Neural crest cell (in vitro differentiated cells): ENCODE measurements at regions not wholly inside any gene's neighbourhood (a gene's known extent, or its start where the extent isn't known, plus 50 kb on each side); places are given as distances from the start of the nearest gene placed in this dataset.

Experiments used
- DNase-seq: peaks from one replicate; pipeline ENCODE4 v3.0.0; 2021; ENCODE audit warnings: low read depth, mixed read lengths, low spot score
- H3K27ac Mint-ChIP-seq: one replicate; pipeline ENCODE4 v1.8.0; 2021; ENCODE audit warnings: mild to moderate bottlenecking, mixed read lengths; ENCODE audit not compliant: unreplicated experiment
- H3K27me3 Mint-ChIP-seq: 2 replicates; pipeline ENCODE4 v1.8.0; 2021; ENCODE audit warnings: low read depth, mild to moderate bottlenecking, mixed read lengths
- H3K36me3 Mint-ChIP-seq: 2 replicates; pipeline ENCODE4 v1.8.0; 2021; ENCODE audit warnings: low read depth, mild to moderate bottlenecking, mixed read lengths
- H3K4me1 Mint-ChIP-seq: 2 replicates; pipeline ENCODE4 v1.8.0; 2021; ENCODE audit warnings: mixed read lengths
- H3K4me3 Mint-ChIP-seq: one replicate; pipeline ENCODE4 v1.8.0; 2021; ENCODE audit warnings: mild to moderate bottlenecking, mixed read lengths
- H3K9me3 Mint-ChIP-seq: 2 replicates; pipeline ENCODE4 v1.8.0; 2021; ENCODE audit warnings: mixed read lengths
- TF ChIP-seq, protein P1 (sequence below): fragments of 200-600 bp; sonication (generic); conservative IDR thresholded peaks from 2 replicates; pipeline ENCODE4 v1.5.0; 2021; ENCODE audit warnings: antibody characterized with exemption, mild to moderate bottlenecking

DNA sequence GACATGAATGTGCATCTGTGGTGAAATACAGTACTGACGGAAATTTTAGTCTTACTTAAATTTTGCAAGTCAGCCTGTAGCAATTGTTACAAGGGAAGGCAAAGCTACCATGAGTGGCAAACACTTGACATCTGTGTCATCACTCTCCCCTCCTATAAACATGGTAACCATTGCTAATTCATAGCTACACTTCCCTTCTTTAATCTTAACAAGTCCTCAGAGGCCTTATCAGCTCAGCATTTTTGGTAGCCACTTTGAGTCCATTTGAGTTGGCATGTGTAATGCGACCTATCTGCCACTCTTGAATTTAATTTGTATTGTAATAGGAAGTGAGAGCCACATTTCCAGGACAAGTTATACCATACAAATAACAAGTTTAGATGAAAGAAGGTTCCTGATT, 218.1 kb downstream of the RMST start:
- TF ChIP-seq, protein P1, sequence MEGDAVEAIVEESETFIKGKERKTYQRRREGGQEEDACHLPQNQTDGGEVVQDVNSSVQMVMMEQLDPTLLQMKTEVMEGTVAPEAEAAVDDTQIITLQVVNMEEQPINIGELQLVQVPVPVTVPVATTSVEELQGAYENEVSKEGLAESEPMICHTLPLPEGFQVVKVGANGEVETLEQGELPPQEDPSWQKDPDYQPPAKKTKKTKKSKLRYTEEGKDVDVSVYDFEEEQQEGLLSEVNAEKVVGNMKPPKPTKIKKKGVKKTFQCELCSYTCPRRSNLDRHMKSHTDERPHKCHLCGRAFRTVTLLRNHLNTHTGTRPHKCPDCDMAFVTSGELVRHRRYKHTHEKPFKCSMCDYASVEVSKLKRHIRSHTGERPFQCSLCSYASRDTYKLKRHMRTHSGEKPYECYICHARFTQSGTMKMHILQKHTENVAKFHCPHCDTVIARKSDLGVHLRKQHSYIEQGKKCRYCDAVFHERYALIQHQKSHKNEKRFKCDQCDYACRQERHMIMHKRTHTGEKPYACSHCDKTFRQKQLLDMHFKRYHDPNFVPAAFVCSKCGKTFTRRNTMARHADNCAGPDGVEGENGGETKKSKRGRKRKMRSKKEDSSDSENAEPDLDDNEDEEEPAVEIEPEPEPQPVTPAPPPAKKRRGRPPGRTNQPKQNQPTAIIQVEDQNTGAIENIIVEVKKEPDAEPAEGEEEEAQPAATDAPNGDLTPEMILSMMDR, result no peak
- H3K27me3 Mint-ChIP-seq, result no peaks in the 10 kb centered on the region
- H3K36me3 Mint-ChIP-seq, result no peaks in the 10 kb centered on the region
- no peaks in the 10 kb centered on the region for H3K9me3 Mint-ChIP-seq
- no peaks in the 10 kb centered on the region for H3K4me1 Mint-ChIP-seq
- no peak for DNase-seq
- H3K27ac Mint-ChIP-seq, result no peak overlapping the region
- H3K4me3 Mint-ChIP-seq, result no peak overlapping the region

DNA sequence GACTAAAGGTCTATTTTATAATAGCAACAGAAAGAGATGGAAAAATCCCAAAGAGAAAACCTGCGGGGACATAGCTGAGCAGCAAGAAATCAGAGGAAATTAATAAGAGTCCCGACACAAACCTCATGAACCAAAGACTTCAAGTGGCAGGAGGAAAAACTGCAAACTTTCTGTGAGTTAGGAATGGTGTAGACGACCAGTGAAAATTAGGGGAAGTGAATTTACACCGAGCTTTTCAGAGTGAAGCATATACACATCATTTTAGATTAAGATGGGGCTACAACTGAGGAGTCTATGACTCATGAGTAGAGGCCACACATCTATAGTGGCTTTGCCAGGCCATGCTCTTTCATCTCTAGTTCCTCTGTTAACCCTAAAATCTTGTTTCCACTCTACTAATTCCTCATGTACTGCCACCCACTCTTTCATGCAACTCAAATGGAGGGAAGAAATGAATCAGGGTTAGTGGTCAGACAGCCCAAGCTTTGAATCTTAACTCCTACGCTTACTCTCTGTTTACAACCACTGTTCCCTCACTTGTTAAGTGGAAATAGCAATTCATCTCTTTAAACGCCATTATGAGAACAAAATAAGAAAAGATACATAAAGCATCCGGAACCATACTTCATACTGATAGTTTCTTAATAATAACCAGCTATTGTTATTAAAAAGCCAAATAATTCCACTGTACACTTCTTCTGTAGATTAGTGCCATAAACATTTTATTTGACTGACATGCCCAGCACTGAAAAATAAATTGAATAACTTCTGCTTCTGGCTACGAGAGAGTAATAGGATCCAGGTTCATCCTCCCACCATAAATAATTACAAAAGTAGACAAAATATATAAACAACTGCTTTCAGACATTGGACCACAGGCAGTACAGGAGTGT, 219.3 kb downstream of the RMST start:
- DNase-seq, result no peak
- no peaks in the 10 kb centered on the region for H3K27me3 Mint-ChIP-seq
- TF ChIP-seq, protein P1, result no peak
- no peaks in the 10 kb centered on the region for H3K4me1 Mint-ChIP-seq
- no peak overlapping the region for H3K4me3 Mint-ChIP-seq
- H3K36me3 Mint-ChIP-seq, result no peaks in the 10 kb centered on the region
- H3K27ac Mint-ChIP-seq, result no peak overlapping the region
- no peaks in the 10 kb centered on the region for H3K9me3 Mint-ChIP-seq

DNA sequence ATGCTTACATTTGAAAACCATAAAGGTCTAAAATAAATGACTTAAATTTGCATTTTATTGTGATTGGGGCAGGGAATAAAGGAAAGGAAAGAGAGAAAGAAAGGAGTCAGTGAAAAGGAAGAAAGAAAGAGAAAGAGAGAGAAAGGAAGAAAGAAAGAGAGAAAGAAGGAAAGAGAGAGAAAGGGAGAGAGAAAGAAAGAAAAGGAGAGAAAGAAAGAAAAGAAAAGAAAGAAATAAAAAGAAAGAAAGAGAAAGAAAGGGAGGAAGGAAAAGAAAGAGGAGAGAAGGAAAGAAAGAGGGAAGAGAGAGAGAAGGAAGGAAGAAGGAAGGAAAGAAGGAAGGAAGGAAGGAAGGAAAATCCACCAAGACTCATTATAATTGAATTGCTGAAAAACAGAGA, 222.8 kb downstream of the RMST start:
- peaks cover 3% of the 10 kb centered on the region for H3K9me3 Mint-ChIP-seq
- H3K4me1 Mint-ChIP-seq, result no peaks in the 10 kb centered on the region
- H3K27ac Mint-ChIP-seq, result no peak overlapping the region
- H3K36me3 Mint-ChIP-seq, result no peaks in the 10 kb centered on the region
- TF ChIP-seq, protein P1, result no peak
- H3K4me3 Mint-ChIP-seq, result no peak overlapping the region
- no peak for DNase-seq
- no peaks in the 10 kb centered on the region for H3K27me3 Mint-ChIP-seq

DNA sequence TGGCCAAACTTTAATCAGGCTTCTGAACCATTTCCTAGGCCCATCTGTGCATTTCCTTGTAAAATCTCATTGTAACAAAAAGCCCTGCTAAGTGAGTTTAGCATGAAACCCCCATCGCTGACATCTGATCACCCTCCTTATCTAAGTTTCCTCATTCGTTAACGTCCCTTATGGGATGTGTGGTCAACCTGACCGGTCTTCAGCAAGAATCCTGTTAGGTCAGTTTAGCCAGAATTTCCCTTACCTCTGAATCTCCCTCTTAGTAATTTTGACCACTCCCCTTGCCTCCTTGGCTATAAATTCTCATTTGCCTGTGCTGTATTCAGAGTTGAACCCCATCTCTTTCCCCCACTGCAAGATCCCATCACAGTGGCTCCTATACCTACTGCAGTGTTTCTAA, 239.3 kb downstream of the RMST start:
- no peak overlapping the region for H3K27ac Mint-ChIP-seq
- H3K4me1 Mint-ChIP-seq, result no peaks in the 10 kb centered on the region
- DNase-seq, result no peak
- TF ChIP-seq, protein P1, result no peak
- H3K36me3 Mint-ChIP-seq, result peaks cover 2% of the 10 kb centered on the region
- H3K27me3 Mint-ChIP-seq, result no peaks in the 10 kb centered on the region
- no peaks in the 10 kb centered on the region for H3K9me3 Mint-ChIP-seq
- no peak overlapping the region for H3K4me3 Mint-ChIP-seq

DNA sequence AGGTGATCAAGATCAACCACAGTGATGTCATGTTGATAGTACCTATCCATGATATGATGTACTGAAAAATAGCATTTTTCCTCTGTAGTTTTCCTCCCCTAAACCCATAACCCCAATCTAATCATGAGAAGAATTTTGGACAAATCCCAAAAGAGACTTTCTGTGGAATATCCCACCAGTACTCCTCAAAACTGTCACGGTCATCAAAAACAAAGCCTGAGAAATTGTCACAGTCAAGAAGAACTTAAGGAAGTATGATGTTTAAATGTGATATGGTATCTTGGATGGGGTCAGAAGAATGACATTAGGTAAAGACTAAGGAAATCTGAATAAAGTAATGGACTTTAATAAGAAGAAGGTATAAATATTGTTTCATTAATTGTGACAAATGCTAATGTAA, 248.8 kb downstream of the RMST start:
- TF ChIP-seq, protein P1, result no peak
- Mint-ChIP-seq H3K9me3 (no peaks in the 10 kb centered on the region), H3K4me1 (peaks cover 15% of the 10 kb centered on the region), H3K36me3 (no peaks in the 10 kb centered on the region), H3K27me3 (no peaks in the 10 kb centered on the region), H3K4me3 (no peak overlapping the region), H3K27ac (no peak overlapping the region)
- DNase-seq, result no peak
